Central memory CD8-positive, alpha-beta T cell (primary cell): ENCODE measurements at regions not wholly inside any gene's neighbourhood (a gene's known extent, or its start where the extent isn't known, plus 50 kb on each side); places are given as distances from the start of the nearest gene placed in this dataset.

Source experiments
- ATAC-seq: fragments of 150-1000 bp; cut with Tn5 transposase; replicated peaks from 2 replicates; pipeline ENCODE4 v1.10.0; 2022; ENCODE audit warnings: mild to moderate bottlenecking, moderate FRiP score, moderate number of reproducible peaks; ENCODE audit not compliant: poor library complexity, severe bottlenecking; ENCODE audit errors: extremely low read depth
- DNase-seq, 2 donors: peaks; one replicate each; pipeline ENCODE4 v3.0.0; 2021; ENCODE audit warnings: low spot score in 2 of 2
- H3K27ac Mint-ChIP-seq: one replicate; pipeline ENCODE4 v1.8.0; 2022; ENCODE audit warnings: low read depth, mild to moderate bottlenecking, moderate library complexity, mixed read lengths
- H3K27me3 Mint-ChIP-seq: one replicate; pipeline ENCODE4 v1.8.0; 2022; ENCODE audit warnings: mixed read lengths
- H3K36me3 Mint-ChIP-seq: one replicate; pipeline ENCODE4 v1.8.0; 2022; ENCODE audit warnings: mild to moderate bottlenecking, moderate library complexity, mixed read lengths; ENCODE audit not compliant: insufficient read depth
- H3K4me1 Mint-ChIP-seq: one replicate; pipeline ENCODE4 v1.8.0; 2022; ENCODE audit warnings: mixed read lengths
- H3K4me3 Mint-ChIP-seq: one replicate; pipeline ENCODE4 v1.8.0; 2022; ENCODE audit warnings: mild to moderate bottlenecking, moderate library complexity, mixed read lengths
- H3K9me3 Mint-ChIP-seq: one replicate; pipeline ENCODE4 v1.8.0; 2022; ENCODE audit warnings: mixed read lengths

DNA sequence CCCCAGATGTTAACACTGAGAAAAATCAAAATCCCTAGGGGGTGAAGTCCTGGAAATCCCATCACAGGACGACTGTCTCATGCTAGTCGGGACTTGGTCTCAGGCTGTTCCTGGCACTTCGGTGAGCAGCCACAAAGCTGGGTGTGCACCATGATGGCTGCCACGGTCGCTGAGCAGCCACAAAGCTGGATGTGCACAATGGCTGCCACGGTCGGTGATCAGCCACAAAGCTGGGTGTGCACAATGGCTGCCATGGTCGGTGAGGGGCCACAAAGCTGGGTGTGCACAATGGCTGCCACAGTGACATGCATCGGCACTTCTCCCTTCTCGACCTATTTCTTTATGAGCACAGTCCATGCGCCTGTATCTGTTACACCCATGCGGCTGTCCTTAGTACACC lies 505.1 kb downstream of the TCERG1L start:
- DNase-seq, result no peak
- Mint-ChIP-seq H3K27ac (no peak overlapping the region), H3K4me3 (no peak overlapping the region), H3K36me3 (no peaks in the 10 kb centered on the region), H3K9me3 (no peaks in the 10 kb centered on the region), H3K4me1 (no peaks in the 10 kb centered on the region), H3K27me3 (no peaks in the 10 kb centered on the region)
- ATAC-seq, result no peak

GRCh38 chr10:130807096-130807495 lies 504.4 kb downstream of the TCERG1L start:
- DNase-seq, result no peak
- ATAC-seq, result no peak
- no peaks in the 10 kb centered on the region for H3K9me3 Mint-ChIP-seq
- no peak overlapping the region for H3K4me3 Mint-ChIP-seq
- H3K4me1 Mint-ChIP-seq, result no peaks in the 10 kb centered on the region
- H3K27ac Mint-ChIP-seq, result no peak overlapping the region
- H3K27me3 Mint-ChIP-seq, result no peaks in the 10 kb centered on the region
- no peaks in the 10 kb centered on the region for H3K36me3 Mint-ChIP-seq

GRCh38 chr10:130807721-130808120 lies 503.8 kb downstream of the TCERG1L start:
- H3K9me3 Mint-ChIP-seq, result no peaks in the 10 kb centered on the region
- no peaks in the 10 kb centered on the region for H3K4me1 Mint-ChIP-seq
- ATAC-seq (no peak), DNase-seq (no peak)
- H3K4me3 Mint-ChIP-seq, result no peak overlapping the region
- H3K27me3 Mint-ChIP-seq, result no peaks in the 10 kb centered on the region
- H3K36me3 Mint-ChIP-seq, result no peaks in the 10 kb centered on the region
- H3K27ac Mint-ChIP-seq, result no peak overlapping the region

DNA sequence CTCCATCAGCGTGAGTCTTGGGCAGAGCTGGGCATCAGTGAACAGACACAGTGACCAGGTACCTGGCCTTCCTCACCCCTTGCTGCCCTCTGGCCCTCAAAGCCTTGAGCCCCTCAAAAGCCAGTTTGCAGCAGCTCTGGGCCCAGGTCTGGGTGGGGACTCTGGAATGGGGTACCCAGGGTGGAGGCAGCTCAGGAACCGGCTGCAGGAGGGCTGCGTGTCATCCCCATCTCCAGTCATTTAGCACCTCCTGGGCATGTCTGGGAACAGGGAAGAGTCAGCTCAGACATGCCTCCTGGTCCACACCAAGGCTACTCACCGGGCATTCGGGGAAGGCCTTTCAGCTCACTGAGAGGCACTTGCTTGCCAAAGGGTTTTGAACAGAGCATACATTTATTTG lies 503.3 kb downstream of the TCERG1L start:
- no peak for ATAC-seq
- H3K27me3 Mint-ChIP-seq, result no peaks in the 10 kb centered on the region
- no peak for DNase-seq
- H3K27ac Mint-ChIP-seq, result no peak overlapping the region
- no peak overlapping the region for H3K4me3 Mint-ChIP-seq
- no peaks in the 10 kb centered on the region for H3K36me3 Mint-ChIP-seq
- no peaks in the 10 kb centered on the region for H3K9me3 Mint-ChIP-seq
- H3K4me1 Mint-ChIP-seq, result no peaks in the 10 kb centered on the region

- DNase-seq (no peak), ATAC-seq (no peak)
- Mint-ChIP-seq H3K4me1 (no peaks in the 10 kb centered on the region), H3K27me3 (no peaks in the 10 kb centered on the region), H3K9me3 (no peaks in the 10 kb centered on the region), H3K36me3 (no peaks in the 10 kb centered on the region), H3K4me3 (no peak overlapping the region), H3K27ac (no peak overlapping the region)
Measured at GRCh38 chr10:130808686-130809085, 502.8 kb downstream of the TCERG1L start.

- H3K27me3 Mint-ChIP-seq, result no peaks in the 10 kb centered on the region
- H3K27ac Mint-ChIP-seq, result no peak overlapping the region
- no peaks in the 10 kb centered on the region for H3K4me1 Mint-ChIP-seq
- no peak for DNase-seq
- H3K4me3 Mint-ChIP-seq, result no peak overlapping the region
- no peaks in the 10 kb centered on the region for H3K36me3 Mint-ChIP-seq
- no peaks in the 10 kb centered on the region for H3K9me3 Mint-ChIP-seq
- no peak for ATAC-seq
Measured at GRCh38 chr10:130809181-130809580, 502.3 kb downstream of the TCERG1L start.

GRCh38 chr10:130809761-130810515 lies 501.6 kb downstream of the TCERG1L start:
- Mint-ChIP-seq H3K9me3 (no peaks in the 10 kb centered on the region), H3K4me1 (no peaks in the 10 kb centered on the region), H3K4me3 (no peak overlapping the region), H3K27me3 (no peaks in the 10 kb centered on the region), H3K27ac (no peak overlapping the region), H3K36me3 (no peaks in the 10 kb centered on the region)
- ATAC-seq, result no peak
- DNase-seq, result no peak

GRCh38 chr10:130810856-130811255 lies 500.7 kb downstream of the TCERG1L start:
- Mint-ChIP-seq H3K27me3 (no peaks in the 10 kb centered on the region), H3K27ac (no peak overlapping the region), H3K9me3 (no peaks in the 10 kb centered on the region), H3K36me3 (no peaks in the 10 kb centered on the region), H3K4me3 (no peak overlapping the region), H3K4me1 (no peaks in the 10 kb centered on the region)
- ATAC-seq (no peak), DNase-seq (no peak)

DNA sequence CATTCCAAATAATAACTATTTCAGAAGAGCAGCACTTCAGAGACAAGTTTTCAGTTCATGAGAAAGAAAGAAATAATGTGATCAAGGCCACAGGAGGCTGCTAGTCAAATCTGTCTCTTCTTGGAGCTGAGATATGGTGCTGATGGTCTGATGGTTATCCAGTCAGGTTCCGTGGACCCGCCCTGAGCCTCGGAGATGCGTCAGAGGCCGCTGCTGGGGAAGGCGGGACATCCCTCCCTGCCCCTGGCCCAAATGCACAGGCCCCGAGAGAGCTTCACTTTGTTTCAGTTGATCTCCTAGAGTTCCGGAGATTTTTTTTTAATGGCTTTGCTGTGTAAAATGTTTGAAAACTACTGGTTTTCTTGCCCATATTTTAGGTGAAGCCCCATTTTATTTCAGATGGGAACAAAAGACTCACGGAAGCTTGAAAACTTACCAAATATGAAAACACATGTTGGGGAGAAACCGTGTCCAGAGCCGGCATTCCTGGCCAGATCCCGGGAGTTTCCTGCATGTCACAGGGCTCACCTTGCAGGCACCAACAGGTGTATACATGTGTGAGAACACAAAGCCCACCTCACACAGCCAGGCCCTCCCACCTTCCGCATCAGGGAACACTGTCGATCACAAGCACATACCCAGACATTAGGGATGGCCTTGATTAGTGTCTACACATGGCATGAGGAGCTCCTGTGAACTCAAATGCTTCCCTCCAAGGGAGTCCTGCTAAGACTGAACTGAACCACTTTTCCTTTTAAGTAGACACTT lies 499.0 kb downstream of the TCERG1L start:
- no peak for ATAC-seq
- H3K36me3 Mint-ChIP-seq, result no peaks in the 10 kb centered on the region
- no peaks in the 10 kb centered on the region for H3K9me3 Mint-ChIP-seq

GRCh38 chr10:130814610-130815009 lies 496.9 kb downstream of the TCERG1L start:
- no peak for DNase-seq
- H3K4me1 Mint-ChIP-seq, result no peaks in the 10 kb centered on the region
- no peak for ATAC-seq
- H3K27ac Mint-ChIP-seq, result no peak overlapping the region
- peaks cover 6% of the 10 kb centered on the region for H3K9me3 Mint-ChIP-seq
- H3K4me3 Mint-ChIP-seq, result no peak overlapping the region
- no peaks in the 10 kb centered on the region for H3K27me3 Mint-ChIP-seq
- H3K36me3 Mint-ChIP-seq, result no peaks in the 10 kb centered on the region

More for the DNA sequence above, 499.0 kb downstream of the TCERG1L start:
- Mint-ChIP-seq H3K4me1 (no peaks in the 10 kb centered on the region), H3K27ac (no peak overlapping the region), H3K4me3 (no peak overlapping the region), H3K27me3 (no peaks in the 10 kb centered on the region)
- no peak for DNase-seq

- H3K4me3 Mint-ChIP-seq, result no peak overlapping the region
- DNase-seq (no peak), ATAC-seq (no peak)
- no peaks in the 10 kb centered on the region for H3K4me1 Mint-ChIP-seq
- no peaks in the 10 kb centered on the region for H3K27me3 Mint-ChIP-seq
- no peak overlapping the region for H3K27ac Mint-ChIP-seq
- H3K9me3 Mint-ChIP-seq, result peaks cover 6% of the 10 kb centered on the region
- no peaks in the 10 kb centered on the region for H3K36me3 Mint-ChIP-seq
Measured at GRCh38 chr10:130816116-130816901, 495.2 kb downstream of the TCERG1L start.

GRCh38 chr10:130817046-130817624 lies 494.4 kb downstream of the TCERG1L start:
- DNase-seq (no peak), ATAC-seq (no peak)
- H3K27ac Mint-ChIP-seq, result no peak overlapping the region
- no peaks in the 10 kb centered on the region for H3K27me3 Mint-ChIP-seq
- peaks cover 6% of the 10 kb centered on the region for H3K9me3 Mint-ChIP-seq
- H3K4me3 Mint-ChIP-seq, result no peak overlapping the region
- no peaks in the 10 kb centered on the region for H3K36me3 Mint-ChIP-seq
- no peaks in the 10 kb centered on the region for H3K4me1 Mint-ChIP-seq
